GM12892 (cell line): ENCODE measurements at regions not wholly inside any gene's neighbourhood (a gene's known extent, or its start where the extent isn't known, plus 50 kb on each side); places are given as distances from the start of the nearest gene placed in this dataset.

ENCODE experiments used
- DNase-seq: peaks from one replicate; pipeline ENCODE4 v3.0.0; 2011; ENCODE audit not compliant: insufficient read length
- FAIRE-seq: peaks from 2 replicates; lab custom pipeline; 2011; peaks lifted over from hg19 to GRCh38; lab: Jason Lieb, UNC
- POLR2A ChIP-seq: IDR thresholded peaks from 2 replicates; pipeline ENCODE4 v1.6.1; 2011; ENCODE audit warnings: low read depth, low read length, control low read depth
- POLR2AphosphoS5 ChIP-seq: IDR thresholded peaks from 2 replicates; pipeline ENCODE4 v1.6.1; 2011; ENCODE audit warnings: low read depth, low read length, control low read depth
- TAF1 ChIP-seq: IDR thresholded peaks from 2 replicates; pipeline ENCODE4 v1.6.1; 2011; ENCODE audit warnings: low read depth, mild to moderate bottlenecking, control low read depth, low read length, borderline replicate concordance

- TF ChIP-seq POLR2A, result no peak
- TF ChIP-seq POLR2AphosphoS5, result no peak
- no peak for TF ChIP-seq TAF1
Observed at GRCh38 chr2:5412001-5412400, 280.2 kb upstream of the SOX11 start.

GRCh38 chr2:5433855-5434254 lies 258.3 kb upstream of the SOX11 start:
- FAIRE-seq (no peak), DNase-seq (no peak)
- no peak for TF ChIP-seq POLR2A
- no peak for TF ChIP-seq POLR2AphosphoS5
- TF ChIP-seq TAF1, result no peak

More at GRCh38 chr2:5412001-5412400, 280.2 kb upstream of the SOX11 start:
- FAIRE-seq, result no peak
- no peak for DNase-seq

DNA sequence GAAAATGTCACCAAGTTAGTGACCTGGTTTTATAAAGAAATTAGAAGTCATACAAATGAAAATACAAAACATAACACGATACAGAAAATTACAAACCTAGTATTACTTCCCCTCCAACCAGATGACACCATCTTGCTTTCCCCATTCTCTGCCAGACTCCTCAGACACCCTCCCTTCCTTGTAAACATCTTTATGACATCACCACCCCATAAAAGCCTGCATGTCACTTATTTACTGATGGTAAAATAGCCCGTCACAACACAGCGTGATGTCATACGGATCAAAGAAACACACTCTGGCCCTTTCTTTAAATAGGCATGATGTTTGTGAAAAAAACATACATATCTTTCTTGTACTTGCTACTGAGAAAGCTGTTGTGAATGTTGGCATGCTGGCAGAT lies 254.8 kb upstream of the SOX11 start:
- no peak for FAIRE-seq
- DNase-seq, result no peak
- no peak for TF ChIP-seq TAF1
- no peak for TF ChIP-seq POLR2A
- no peak for TF ChIP-seq POLR2AphosphoS5

DNA sequence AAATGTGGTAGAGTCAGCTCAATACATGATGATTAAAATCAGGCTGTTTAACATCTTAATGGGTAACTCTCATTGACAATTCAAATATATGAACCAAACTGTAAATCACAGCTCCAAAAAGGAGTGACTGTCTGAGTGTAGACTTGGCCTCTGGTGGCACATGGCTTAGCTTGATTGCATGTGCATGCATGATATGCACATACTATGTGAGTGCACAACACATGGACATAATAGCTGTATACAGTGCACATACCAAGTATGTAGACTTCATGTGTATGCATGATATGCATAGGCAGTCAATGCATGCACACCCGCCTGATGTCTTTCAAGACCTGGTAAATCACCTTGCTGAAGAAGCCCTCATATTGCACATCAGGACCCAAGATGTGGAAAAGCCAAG lies 252.0 kb upstream of the SOX11 start:
- DNase-seq (no peak), FAIRE-seq (no peak)
- TF ChIP-seq POLR2A, result no peak
- no peak for TF ChIP-seq POLR2AphosphoS5
- TF ChIP-seq TAF1, result no peak

DNA sequence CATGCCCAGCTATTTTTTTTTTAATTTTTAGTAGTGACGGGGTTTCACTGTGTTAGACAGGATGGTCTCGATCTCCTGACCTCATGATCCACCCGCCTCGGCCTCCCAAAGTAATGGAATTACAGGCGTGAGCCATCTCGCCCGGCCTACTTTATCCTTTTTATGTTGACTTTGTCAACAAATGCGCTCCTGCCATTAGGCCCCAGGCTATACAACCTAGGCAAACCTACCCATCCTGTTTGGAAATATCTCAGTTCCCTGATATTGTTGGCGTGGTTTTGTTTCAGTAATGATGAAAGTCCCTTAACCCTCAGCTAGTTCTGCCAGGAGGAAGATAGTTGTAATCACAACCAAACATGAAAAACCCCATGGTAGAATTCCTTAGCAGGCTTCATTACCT lies 249.4 kb upstream of the SOX11 start:
- DNase-seq (no peak), FAIRE-seq (no peak)
- TF ChIP-seq TAF1 (no peak), POLR2A (no peak), POLR2AphosphoS5 (no peak)

GRCh38 chr2:5444168-5444567 lies 248.0 kb upstream of the SOX11 start:
- no peak for DNase-seq
- no peak for FAIRE-seq
- TF ChIP-seq TAF1 (no peak), POLR2AphosphoS5 (no peak), POLR2A (no peak)

- FAIRE-seq (no peak), DNase-seq (no peak)
- TF ChIP-seq TAF1 (no peak), POLR2AphosphoS5 (no peak), POLR2A (no peak)
Observed at GRCh38 chr2:5444854-5445253, 247.3 kb upstream of the SOX11 start.

- FAIRE-seq (no peak), DNase-seq (no peak)
- no peak for TF ChIP-seq TAF1
- TF ChIP-seq POLR2AphosphoS5, result no peak
- no peak for TF ChIP-seq POLR2A
Observed at GRCh38 chr2:5449867-5450266, 242.3 kb upstream of the SOX11 start.

DNA sequence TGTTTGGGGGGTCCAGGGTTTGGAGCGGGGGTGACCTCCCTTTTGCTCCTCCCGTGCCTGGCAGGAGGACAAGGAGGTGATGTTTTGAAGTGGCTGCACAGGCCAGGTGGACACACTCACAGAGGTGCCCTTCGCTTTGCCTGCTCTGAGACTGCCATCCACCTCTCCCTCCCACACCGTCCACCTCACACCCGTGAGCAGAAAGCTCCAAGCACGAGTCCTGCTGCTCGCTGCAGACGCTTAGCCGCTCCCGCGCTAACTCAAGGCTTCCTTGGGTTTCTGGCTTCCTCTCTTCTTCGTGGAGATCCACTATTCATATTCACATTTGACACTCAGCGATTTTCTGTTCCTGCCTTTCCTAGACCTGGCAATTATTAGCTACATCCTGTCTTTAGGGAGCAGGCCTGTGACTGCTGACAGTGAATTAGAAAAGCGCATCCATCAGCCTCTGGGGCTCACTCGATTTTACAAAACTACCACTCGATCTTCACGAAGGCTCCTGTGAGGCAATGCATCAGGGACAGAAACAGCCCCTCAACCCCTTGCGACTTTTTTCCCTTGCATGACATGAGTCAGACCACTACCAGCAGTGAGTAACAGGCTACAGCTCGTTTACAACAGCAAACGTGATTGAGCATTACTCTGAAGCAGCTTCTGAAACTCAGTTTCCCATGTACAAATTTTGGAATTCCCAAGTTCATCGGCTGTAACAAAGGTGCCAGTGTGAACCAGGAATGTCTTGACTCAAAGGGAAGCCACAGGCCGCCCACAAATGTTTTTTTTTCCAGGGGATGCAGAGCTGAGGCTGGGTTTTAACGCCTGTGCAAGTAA lies 238.7 kb upstream of the SOX11 start:
- no peak for DNase-seq
- TF ChIP-seq POLR2A, result no peak
- TF ChIP-seq TAF1, result no peak
- no peak for TF ChIP-seq POLR2AphosphoS5
- no peak for FAIRE-seq

GRCh38 chr2:5454051-5454390 lies 238.2 kb upstream of the SOX11 start:
- DNase-seq, result no peak
- no peak for TF ChIP-seq TAF1
- no peak for TF ChIP-seq POLR2AphosphoS5
- TF ChIP-seq POLR2A, result no peak
- FAIRE-seq, result no peak

DNA sequence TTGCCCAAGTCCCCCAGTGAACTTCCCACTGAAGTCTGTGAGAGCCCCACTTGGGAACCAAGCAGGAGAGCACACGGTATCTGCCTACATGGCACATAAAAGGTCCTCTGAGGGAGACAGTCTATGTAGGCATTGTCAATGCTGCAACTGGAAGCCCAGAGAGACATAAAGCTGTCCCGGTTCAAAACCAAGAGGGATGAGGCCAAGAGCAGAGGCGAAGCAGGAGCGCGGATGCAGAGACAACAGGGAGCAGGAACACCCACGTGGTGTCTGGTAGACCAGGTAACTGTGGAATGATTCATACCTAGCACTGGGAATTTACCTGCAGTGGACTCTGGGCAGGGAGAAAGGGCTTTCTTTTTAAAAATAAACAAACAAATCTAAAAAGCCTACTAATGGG lies 233.1 kb upstream of the SOX11 start:
- FAIRE-seq (no peak), DNase-seq (no peak)
- TF ChIP-seq POLR2AphosphoS5 (no peak), TAF1 (no peak), POLR2A (no peak)

- DNase-seq (no peak), FAIRE-seq (no peak)
- TF ChIP-seq POLR2AphosphoS5, result no peak
- TF ChIP-seq TAF1, result no peak
- TF ChIP-seq POLR2A, result no peak
Observed at GRCh38 chr2:5464657-5465056, 227.5 kb upstream of the SOX11 start.
